Esophagus muscularis mucosa (tissue), 4 donors: ENCODE measurements at regions not wholly inside any gene's neighbourhood (a gene's known extent, or its start where the extent isn't known, plus 50 kb on each side); places are given as distances from the start of the nearest gene placed in this dataset.

ENCODE experiments used
- DNase-seq: peaks from one replicate; pipeline ENCODE4 v3.0.0-alpha.2; 2017; ENCODE audit errors: extremely low spot score
- H3K27ac ChIP-seq, 4 donors: fragments of 200-600 bp; sonication (generic); replicated peaks in 1 of 4; 1 replicate in 3 of 4; 2 replicates in 1 of 4; pipeline ENCODE4 v1.5.1; 2016 to 2019; ENCODE audit warnings: mild to moderate bottlenecking in 1 of 4
- H3K27me3 ChIP-seq, 4 donors: fragments of 200-600 bp; sonication (generic); one replicate each; pipeline versions ENCODE4 v1.5.1 to v1.6.0; 2016 to 2019
- H3K36me3 ChIP-seq, 4 donors: fragments of 200-600 bp; sonication (generic); one replicate each; pipeline ENCODE4 v1.5.1; 2016 to 2019
- H3K4me1 ChIP-seq, 4 donors: fragments of 200-600 bp; sonication (generic); one replicate each; pipeline ENCODE4 v1.5.1; 2016 to 2019
- H3K4me3 ChIP-seq, 4 donors: fragments of 200-600 bp; sonication (generic); 1 replicate in 2 of 4; 2 replicates in 2 of 4; pipeline ENCODE4 v1.5.1; 2016 to 2019; ENCODE audit warnings: mild to moderate bottlenecking in 4 of 4, moderate library complexity in 1 of 4
- H3K9me3 ChIP-seq, 4 donors: fragments of 200-600 bp; sonication (generic); 1 replicate in 3 of 4; 2 replicates in 1 of 4; pipeline ENCODE4 v1.5.1; 2016 to 2019
- EP300 ChIP-seq: sonication (generic); formaldehyde crosslinking; IDR thresholded peaks from one replicate; pipeline ENCODE4 v1.6.1; 2017; ENCODE audit warnings: antibody characterized with exemption
- POLR2A ChIP-seq: fragments of 450-650 bp; IDR thresholded peaks from one replicate; pipeline ENCODE4 v1.6.1; 2017; ENCODE audit warnings: antibody characterized with exemption, moderate library complexity, mild to moderate bottlenecking, low read depth
- POLR2AphosphoS5 ChIP-seq, 2 donors: sonication (generic); formaldehyde crosslinking; IDR thresholded peaks; one replicate each; pipeline ENCODE4 v1.6.1; 2017; ENCODE audit warnings: antibody characterized with exemption in 2 of 2
- WGBS: methylation state at CpG from one replicate; pipeline ENCODE4 v1.1.5; 2018; 5-methylcytosine and 5-hydroxymethylcytosine counted together
- intact Hi-C: fragments of 100-400 bp; cut with DNase I; formaldehyde crosslinking; loops from one replicate; pipeline ENCODE4 v1.15.1; 2023
- TF ChIP-seq, protein P1 (sequence below), 3 experiments: fragments of 200-600 bp in 2 of 3; fragments of 450-650 bp in 1 of 3; sonication (generic) in 2 of 3; IDR thresholded peaks; one replicate each; pipeline ENCODE4 v1.5.1; 2017 to 2019; ENCODE audit warnings: antibody characterized with exemption in 3 of 3, mild to moderate bottlenecking in 2 of 3, moderate library complexity in 1 of 3

DNA sequence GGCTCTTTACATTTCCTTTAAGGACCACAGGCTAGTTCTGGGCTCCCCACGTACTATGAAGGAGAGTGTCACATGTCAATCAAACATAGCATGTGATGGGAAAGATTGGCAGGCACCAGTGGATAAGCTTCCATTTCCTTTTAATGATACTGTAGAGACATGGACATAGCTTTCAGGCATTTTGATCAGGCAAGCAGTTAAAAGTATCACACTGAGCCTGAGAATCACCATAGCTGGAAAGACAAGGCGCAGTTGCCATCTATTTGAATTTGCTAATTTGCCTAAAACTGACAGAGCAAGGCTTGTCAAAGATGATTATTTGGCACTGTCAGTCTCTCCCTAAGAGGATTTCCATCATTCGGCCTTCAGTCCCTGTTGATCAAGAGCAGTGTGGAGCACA, 263.4 kb upstream of the TAC1 start:
- Histone ChIP-seq H3K9me3 (no peaks in the 10 kb centered on the region), H3K27me3 (peaks cover 0 to 3% (median 0%) of the 10 kb centered on the region in 4 donors), H3K4me1 (no peaks in the 10 kb centered on the region), H3K27ac (no peak overlapping the region), H3K4me3 (no peak overlapping the region), H3K36me3 (no peaks in the 10 kb centered on the region)
- WGBS: 86% methylated on average over 3 of the region's 3 CpGs
- TF ChIP-seq, protein P1, sequence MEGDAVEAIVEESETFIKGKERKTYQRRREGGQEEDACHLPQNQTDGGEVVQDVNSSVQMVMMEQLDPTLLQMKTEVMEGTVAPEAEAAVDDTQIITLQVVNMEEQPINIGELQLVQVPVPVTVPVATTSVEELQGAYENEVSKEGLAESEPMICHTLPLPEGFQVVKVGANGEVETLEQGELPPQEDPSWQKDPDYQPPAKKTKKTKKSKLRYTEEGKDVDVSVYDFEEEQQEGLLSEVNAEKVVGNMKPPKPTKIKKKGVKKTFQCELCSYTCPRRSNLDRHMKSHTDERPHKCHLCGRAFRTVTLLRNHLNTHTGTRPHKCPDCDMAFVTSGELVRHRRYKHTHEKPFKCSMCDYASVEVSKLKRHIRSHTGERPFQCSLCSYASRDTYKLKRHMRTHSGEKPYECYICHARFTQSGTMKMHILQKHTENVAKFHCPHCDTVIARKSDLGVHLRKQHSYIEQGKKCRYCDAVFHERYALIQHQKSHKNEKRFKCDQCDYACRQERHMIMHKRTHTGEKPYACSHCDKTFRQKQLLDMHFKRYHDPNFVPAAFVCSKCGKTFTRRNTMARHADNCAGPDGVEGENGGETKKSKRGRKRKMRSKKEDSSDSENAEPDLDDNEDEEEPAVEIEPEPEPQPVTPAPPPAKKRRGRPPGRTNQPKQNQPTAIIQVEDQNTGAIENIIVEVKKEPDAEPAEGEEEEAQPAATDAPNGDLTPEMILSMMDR (IDR thresholded peaks at IDR 0.05): no peak
- TF ChIP-seq EP300: no peak
- no peak for TF ChIP-seq POLR2A
- no peak for TF ChIP-seq POLR2AphosphoS5 (IDR thresholded peaks at IDR 0.05)
- intact Hi-C loops: no loop called here
- no peak for DNase-seq

DNA sequence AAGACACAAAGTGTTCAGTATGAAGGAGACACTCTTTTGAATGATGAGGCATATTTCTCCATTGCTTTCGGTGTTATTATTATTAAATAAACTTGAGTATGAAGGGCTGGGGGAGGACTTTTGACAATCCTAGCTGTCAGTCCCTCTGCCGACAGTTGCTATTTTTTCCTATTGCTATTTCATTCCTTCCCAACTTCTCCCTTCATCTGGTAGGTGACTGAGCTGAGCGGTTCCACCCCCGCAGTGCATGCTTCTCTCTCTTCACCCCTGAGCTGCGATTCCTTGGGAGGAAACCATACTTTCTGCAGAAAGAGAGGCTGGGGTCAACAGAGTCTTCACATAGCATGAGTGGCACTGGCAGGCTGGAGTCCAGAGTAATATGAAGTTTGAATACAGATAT, 261.2 kb upstream of the TAC1 start:
- Histone ChIP-seq H3K9me3 (no peaks in the 10 kb centered on the region), H3K27me3 (peaks cover 0 to 3% (median 0%) of the 10 kb centered on the region in 4 donors), H3K36me3 (no peaks in the 10 kb centered on the region), H3K27ac (no peak overlapping the region), H3K4me3 (no peak overlapping the region), H3K4me1 (no peaks in the 10 kb centered on the region)
- WGBS: 65% methylated on average over 5 of the region's 5 CpGs
- intact Hi-C loops: no loop called here
- no peak for DNase-seq
- TF ChIP-seq, protein P1 (IDR thresholded peaks at IDR 0.05): no peak
- TF ChIP-seq EP300 (no peak), POLR2AphosphoS5 (IDR thresholded peaks at IDR 0.05) (no peak), POLR2A (no peak)

DNA sequence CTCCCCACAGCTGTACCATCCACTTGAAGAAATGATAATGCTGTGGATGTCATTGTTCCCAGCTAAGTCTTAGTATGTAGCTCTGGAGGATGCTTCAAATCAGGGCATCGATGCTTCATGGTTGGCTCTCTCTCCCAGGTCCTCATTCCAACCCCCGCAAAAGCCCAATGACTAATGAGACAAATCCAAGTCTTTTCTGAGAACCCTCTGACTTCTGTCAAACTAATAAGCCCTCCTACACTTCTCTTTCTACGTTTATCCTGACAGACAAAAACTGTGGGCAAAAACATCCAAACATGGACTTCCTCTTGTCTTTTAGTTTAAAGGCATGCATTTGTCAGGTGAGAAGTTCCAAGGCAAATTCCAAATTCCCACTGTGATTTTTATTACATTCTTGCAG, 260.4 kb upstream of the TAC1 start:
- 34% methylated on average over 3 of the region's 3 CpGs for WGBS
- Histone ChIP-seq H3K4me3 (no peak overlapping the region), H3K27me3 (peaks cover 0 to 3% (median 0%) of the 10 kb centered on the region in 4 donors), H3K36me3 (no peaks in the 10 kb centered on the region), H3K9me3 (no peaks in the 10 kb centered on the region), H3K4me1 (no peaks in the 10 kb centered on the region), H3K27ac (no peak overlapping the region)
- intact Hi-C loops: no loop called here
- no peak for DNase-seq
- no peak for TF ChIP-seq POLR2A
- TF ChIP-seq POLR2AphosphoS5 (IDR thresholded peaks at IDR 0.05): no peak
- no peak for TF ChIP-seq EP300
- TF ChIP-seq, protein P1 (IDR thresholded peaks at IDR 0.05): no peak

DNA sequence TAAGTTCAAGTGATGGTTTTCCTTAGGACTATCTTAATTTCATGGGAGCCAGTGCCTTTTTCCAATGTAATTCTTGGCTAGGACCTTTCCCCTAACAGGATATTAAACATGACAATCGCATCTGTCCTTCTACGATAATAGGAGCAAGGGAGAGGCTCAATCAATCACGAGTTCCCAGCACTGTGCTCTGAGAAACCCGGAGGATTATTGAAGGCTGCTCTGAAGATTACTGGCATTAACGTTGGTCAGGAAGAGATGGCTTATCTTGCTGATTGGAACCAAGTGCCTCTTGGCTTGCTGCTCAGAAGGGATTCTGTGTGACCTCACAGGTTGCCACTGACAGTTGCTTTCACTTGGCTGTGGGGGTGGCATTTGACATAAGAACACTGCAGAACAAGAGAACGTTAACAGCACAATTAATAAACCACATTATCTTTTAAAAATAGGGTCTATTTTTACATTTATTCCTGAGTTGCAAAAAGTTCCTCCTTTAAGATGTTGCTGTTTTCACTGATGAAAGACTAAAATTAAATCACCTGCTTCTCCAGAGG, 252.1 kb upstream of the TAC1 start:
- H3K4me1 ChIP-seq: no peaks in the 10 kb centered on the region
- no peaks in the 10 kb centered on the region for H3K36me3 ChIP-seq
- intact Hi-C loops: no loop called here
- no peak overlapping the region for H3K4me3 ChIP-seq
- no peak overlapping the region for H3K27ac ChIP-seq
- H3K27me3 ChIP-seq: no peaks in the 10 kb centered on the region
- no peaks in the 10 kb centered on the region for H3K9me3 ChIP-seq
- TF ChIP-seq EP300: no peak
- no peak for TF ChIP-seq POLR2AphosphoS5 (IDR thresholded peaks at IDR 0.05)
- TF ChIP-seq, protein P1 (IDR thresholded peaks at IDR 0.05): no peak
- TF ChIP-seq POLR2A: no peak
- WGBS: 28% methylated on average over 6 of the region's 6 CpGs
- no peak for DNase-seq

DNA sequence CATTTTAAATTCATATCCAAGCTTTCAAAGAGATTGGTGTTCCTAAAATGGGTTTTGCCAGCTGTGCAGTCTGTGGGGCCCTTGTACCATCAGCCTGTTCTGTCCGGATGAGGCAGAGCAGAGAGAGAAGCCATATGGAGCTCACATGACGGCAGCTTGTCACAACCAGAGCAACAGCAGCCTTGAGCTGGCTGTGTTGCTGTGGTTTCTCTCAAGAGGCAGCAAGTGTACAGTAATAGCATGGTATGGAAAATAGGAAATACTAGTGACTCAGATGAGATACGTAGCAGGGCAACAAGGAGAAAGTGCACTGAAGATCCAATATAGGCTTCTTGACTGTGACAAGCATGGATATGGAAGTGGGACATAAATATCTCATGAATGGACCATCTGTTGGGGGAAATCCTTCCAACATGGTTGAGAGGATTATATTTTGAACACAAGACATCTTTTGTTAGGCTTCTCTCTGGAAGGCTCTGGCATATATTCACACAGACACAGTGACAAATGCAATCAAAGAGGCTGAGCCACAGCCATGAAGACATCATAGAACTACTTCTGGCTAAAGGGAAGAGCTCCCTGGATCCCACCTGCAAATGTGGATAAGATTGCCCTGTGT, 251.0 kb upstream of the TAC1 start:
- Histone ChIP-seq H3K27me3 (no peaks in the 10 kb centered on the region), H3K36me3 (no peaks in the 10 kb centered on the region), H3K4me3 (no peak overlapping the region), H3K27ac (no peak overlapping the region), H3K9me3 (no peaks in the 10 kb centered on the region), H3K4me1 (no peaks in the 10 kb centered on the region)
- intact Hi-C loops: no loop called here
- TF ChIP-seq POLR2A: no peak
- TF ChIP-seq EP300: no peak
- TF ChIP-seq, protein P1 (IDR thresholded peaks at IDR 0.05): no peak
- TF ChIP-seq POLR2AphosphoS5 (IDR thresholded peaks at IDR 0.05): no peak
- no peak for DNase-seq
- 46% methylated on average over 3 of the region's 3 CpGs for WGBS
